Erythroblast (primary cell): ENCODE measurements at regions not wholly inside any gene's neighbourhood (a gene's known extent, or its start where the extent isn't known, plus 50 kb on each side); places are given as distances from the start of the nearest gene placed in this dataset.

ENCODE experiments used
- GATA1 ChIP-seq: IDR thresholded peaks from 2 replicates; pipeline ENCODE4 v1.6.1; 2011; ENCODE audit warnings: low read depth, mild to moderate bottlenecking, control low read depth, low read length, moderate library complexity
- POLR2A ChIP-seq: IDR thresholded peaks from 2 replicates; pipeline ENCODE4 v1.6.1; 2011; ENCODE audit warnings: mild to moderate bottlenecking, low read length

GRCh38 chr5:61991430-61991829 is 314.6 kb upstream of the KIF2A start:
- TF ChIP-seq POLR2A = no peak
- no peak for TF ChIP-seq GATA1
